K562 (cell line): ENCODE measurements at regions not wholly inside any gene's neighbourhood (a gene's known extent, or its start where the extent isn't known, plus 50 kb on each side); places are given as distances from the start of the nearest gene placed in this dataset.

Source experiments
- ATAC-seq: fragments of 200-7000 bp; cut with Tn5 transposase; 3 replicates; pipeline ENCODE4 v1.9.1; 2020; ENCODE audit warnings: moderate library complexity
- BruUV-seq: library from RNA; stranded (reverse); fragments of 400-500 nt; replicated peaks from 2 replicates; lab custom pipeline; 2021; lab: Mats Ljungman, UMichigan
- CTCF ChIA-PET: fragments of 300-600 bp; formaldehyde crosslinking; extraction: SDS; loops from one replicate; lab custom pipeline; 2021; ENCODE audit warnings: low intra/inter-chr PET ratio; lab: Yijun Ruan, JAX
- POLR2A ChIA-PET: fragments of 300-600, 350-650 bp; sonication (Branson Sonifier 250); formaldehyde crosslinking; extraction: SDS; loops from one replicate; lab custom pipeline; 2021; ENCODE audit warnings: antibody characterized with exemption, inconsistent platforms; lab: Yijun Ruan, JAX
- DNase-seq, 4 experiments: peaks; one replicate each; pipeline versions ENCODE4 v3.0.0 to v3.0.0-alpha.2; 2011 to 2018; ENCODE audit warnings: low spot score in 3 of 4, mixed read lengths in 3 of 4; ENCODE audit errors: extremely low read depth in 1 of 4
- FAIRE-seq: peaks from 2 replicates; lab custom pipeline; 2011; peaks lifted over from hg19 to GRCh38; lab: Jason Lieb, UNC
- H2AFZ ChIP-seq: 2 replicates; pipeline ENCODE4 v1.6.0; 2011; ENCODE audit warnings: low read depth, low read length, control low read depth, inconsistent platforms
- H3K27ac ChIP-seq: fragments of 200-600 bp; 3 replicates; pipeline ENCODE4 v1.8.0; 2011; ENCODE audit warnings: low read depth, mild to moderate bottlenecking, control low read depth, inconsistent platforms, low read length, moderate library complexity, mixed read lengths; ENCODE audit errors: extremely low read depth
- H3K27me3 ChIP-seq, 2 experiments: fragments of 300-600 bp in 1 of 2; 2 replicates in 1 of 2; 3 replicates in 1 of 2; pipeline versions ENCODE4 v1.6.0 to v1.8.0; 2011; ENCODE audit warnings: inconsistent platforms in 2 of 2, low read length in 2 of 2, mild to moderate bottlenecking in 1 of 2, mixed read lengths in 1 of 2, moderate library complexity in 1 of 2; ENCODE audit not compliant: control insufficient read depth in 2 of 2, insufficient read depth in 2 of 2
- H3K36me3 ChIP-seq: fragments of 300-600 bp; 3 replicates; pipeline ENCODE4 v1.8.0; 2011; ENCODE audit warnings: mild to moderate bottlenecking, low read length, inconsistent platforms; ENCODE audit not compliant: control insufficient read depth, insufficient read depth
- H3K4me1 ChIP-seq, 2 experiments: fragments of 200-600 bp in 1 of 2; replicated peaks in 1 of 2; 2 replicates in 1 of 2; 3 replicates in 1 of 2; pipeline versions ENCODE4 v1.5.1 to v1.8.0; 2011; ENCODE audit warnings: inconsistent platforms in 2 of 2, low read length in 2 of 2, mild to moderate bottlenecking in 1 of 2, mixed read lengths in 1 of 2, moderate library complexity in 1 of 2; ENCODE audit not compliant: control insufficient read depth in 2 of 2, insufficient read depth in 2 of 2
- H3K4me2 ChIP-seq: 2 replicates; pipeline ENCODE4 v1.6.1; 2011; ENCODE audit warnings: low read length, control low read depth, inconsistent platforms, mixed read lengths; ENCODE audit not compliant: insufficient read depth
- H3K4me3 ChIP-seq: fragments of 200-600 bp; sonication (generic), shearing (Covaris generic); 2 replicates; pipeline ENCODE4 v1.5.1; 2016; ENCODE audit warnings: control low read depth, inconsistent platforms
- H3K79me2 ChIP-seq: fragments of 200-600 bp; 3 replicates; pipeline ENCODE4 v1.8.0; 2011; ENCODE audit warnings: low read length, inconsistent platforms; ENCODE audit not compliant: control insufficient read depth, insufficient read depth
- H3K9ac ChIP-seq, 2 experiments: 2 replicates each; pipeline versions ENCODE4 v1.6.0 to v1.6.1; 2011; ENCODE audit warnings: low read depth in 2 of 2, low read length in 2 of 2, control low read depth in 1 of 2, inconsistent platforms in 1 of 2, mild to moderate bottlenecking in 1 of 2, mixed read lengths in 1 of 2; ENCODE audit not compliant: insufficient read depth in 1 of 2
- H3K9me1 ChIP-seq: one replicate; pipeline ENCODE4 v1.6.0; 2011; ENCODE audit warnings: inconsistent platforms, mild to moderate bottlenecking, low read length, moderate library complexity; ENCODE audit not compliant: control insufficient read depth, insufficient read depth
- H3K9me3 ChIP-seq: replicated peaks from 2 replicates; pipeline ENCODE4 v1.5.1; 2011; ENCODE audit warnings: low read depth, low read length, inconsistent platforms; ENCODE audit not compliant: control insufficient read depth, insufficient read depth
- H4K20me1 ChIP-seq: replicated peaks from 2 replicates; pipeline ENCODE4 v1.6.1; 2011; ENCODE audit warnings: low read length, inconsistent platforms, mixed read lengths; ENCODE audit not compliant: control insufficient read depth, insufficient read depth
- GTF2A2 ChIP-seq: IDR thresholded peaks from 2 replicates; pipeline ENCODE4 v1.6.1; 2016; ENCODE audit warnings: mild to moderate bottlenecking, missing genetic modification characterization, missing compliant biosample characterization
- NR2C1 ChIP-seq, 2 experiments: fragments of 450-650 bp; IDR thresholded peaks; 2 replicates each; pipeline ENCODE4 v1.6.1; 2017; ENCODE audit warnings: mild to moderate bottlenecking in 2 of 2, antibody characterized with exemption in 1 of 2, inconsistent platforms in 1 of 2, missing compliant biosample characterization in 1 of 2, missing genetic modification characterization in 1 of 2
- TAF15 ChIP-seq: fragments of 200-400 bp; formaldehyde crosslinking; IDR thresholded peaks from 2 replicates; pipeline ENCODE4 v1.6.1; 2017; ENCODE audit warnings: mild to moderate bottlenecking, low read depth, low read length, moderate library complexity
- ZNF146 ChIP-seq: IDR thresholded peaks from one replicate; pipeline ENCODE4 v1.6.1; 2018; ENCODE audit warnings: missing compliant biosample characterization; ENCODE audit not compliant: unreplicated experiment
- ZNF217 ChIP-seq: sonication (generic); formaldehyde crosslinking; IDR thresholded peaks from 2 replicates; pipeline ENCODE4 v1.8.0; 2022; ENCODE audit warnings: mild to moderate bottlenecking, missing genetic modification reagents
- WGBS: fragments of 100-300 bp; shearing (Covaris generic); methylation state at CpG from one replicate; pipeline ENCODE4 v1.1.6; 2016; ENCODE audit warnings: low coverage, mixed read lengths; ENCODE audit not compliant: insufficient coverage; ENCODE audit errors: missing lambda C conversion rate; 5-methylcytosine and 5-hydroxymethylcytosine counted together
- in situ Hi-C: fragments of 300-500 bp; cut with MboI; formaldehyde crosslinking; loops from 4 replicates; pipeline ENCODE4 v1.15.0; 2018; ENCODE audit warnings: inconsistent platforms, mixed read lengths
- intact Hi-C: fragments of 100-400 bp; cut with micrococcal nuclease; formaldehyde crosslinking; loops from 2 replicates; pipeline ENCODE4 v1.14.2; 2022
- TF ChIP-seq, protein P1 (sequence below): fragments of 250-450 bp; sonication (Bioruptor Pico); IDR thresholded peaks from 2 replicates; pipeline ENCODE4 v1.4.0; 2020; ENCODE audit warnings: mild to moderate bottlenecking, moderate library complexity
- TF ChIP-seq, protein P2 (sequence below): IDR thresholded peaks from 2 replicates; pipeline ENCODE4 v1.6.1; 2016; ENCODE audit warnings: missing genetic modification characterization, missing compliant biosample characterization
- TF ChIP-seq, protein P3 (sequence below), 3 experiments: fragments of 200-800 bp in 1 of 3; fragments of 250-450 bp in 1 of 3; fragments of 450-650 bp in 1 of 3; sonication (Bioruptor Pico) in 1 of 3; sonication (Bioruptor generic) in 1 of 3; formaldehyde crosslinking in 1 of 3; IDR thresholded peaks; 2 replicates each; pipeline versions ENCODE4 v1.6.1 to v1.8.0; 2016 to 2022; ENCODE audit warnings: mild to moderate bottlenecking in 2 of 3, missing genetic modification characterization in 2 of 3, missing compliant biosample characterization in 1 of 3, moderate library complexity in 1 of 3
- TF ChIP-seq, protein P4 (sequence below): sonication (generic); formaldehyde crosslinking; IDR thresholded peaks from 2 replicates; pipeline ENCODE4 v1.8.1; 2023; ENCODE audit warnings: mild to moderate bottlenecking, missing genetic modification reagents
- TF ChIP-seq, protein P5 (sequence below): fragments of 450-650 bp; IDR thresholded peaks from 2 replicates; pipeline ENCODE4 v1.6.1; 2016; ENCODE audit warnings: mild to moderate bottlenecking

DNA sequence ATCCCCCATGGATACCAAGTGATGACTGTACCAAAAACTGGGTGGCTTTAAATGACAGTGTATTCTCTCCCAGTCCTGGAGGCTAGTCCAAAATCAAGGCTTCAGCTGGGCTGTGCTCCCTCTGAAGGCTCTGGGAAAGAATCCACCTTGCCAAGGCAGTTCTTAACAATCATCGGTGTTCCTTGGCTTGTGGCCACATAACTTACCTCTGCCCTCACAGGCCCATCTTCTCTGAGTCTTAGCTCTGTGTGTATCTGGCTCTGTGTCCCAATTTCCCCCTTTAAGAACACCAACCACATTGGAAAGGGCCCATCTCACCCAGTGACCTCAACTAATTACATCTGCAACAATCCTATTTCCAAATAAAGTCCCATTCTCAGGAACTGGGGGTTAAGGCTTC is 503.0 kb upstream of the PROK2 start:
- Histone ChIP-seq H3K4me2 (no peak overlapping the region), H3K9me1 (no peaks in the 10 kb centered on the region), H3K27ac (peak overlapping the region; percentile 78), H3K4me3 (no peak overlapping the region), H3K9me3 (0 out of 2 replicates have a peak, but pooled peaks cover 2% of the 10 kb centered on the region), H3K36me3 (no peaks in the 10 kb centered on the region), H3K27me3 (no peaks in the 10 kb centered on the region), H3K79me2 (peaks cover 6% of the 10 kb centered on the region; the same call in 1 of the 3 replicates), H3K9ac (peak overlapping the region in 1 of 2 experiments; percentile 66; a peak in 1 of 4 replicates), H3K4me1 (peaks cover 41 to 55% of the 10 kb centered on the region in 2 experiments), H2AFZ (peak overlapping the region; percentile 68; the same call in 1 of the 2 replicates), H4K20me1 (no peaks in the 10 kb centered on the region)
- in situ Hi-C loops, result no loop called here
- 50% methylated on average over 1 of the region's 1 CpG for WGBS
- CTCF ChIA-PET, result no interaction called here
- intact Hi-C loops, result loop anchor here (5.0 kb wide), 1 partner anchor 34 kb away; no protein-coding TSS in a partner anchor
- no TSS peak for BruUV-seq
- POLR2A ChIA-PET, result interaction anchor here (0.6 to 1.5 kb wide), 2 partner anchors 20 to 245 kb away, joined by 3 to 6 read pairs; no protein-coding TSS in a partner anchor
- ATAC-seq (no peak), DNase-seq (no peak), FAIRE-seq (no peak)
- TF ChIP-seq ZNF146, result no peak
- TF ChIP-seq, protein P1, sequence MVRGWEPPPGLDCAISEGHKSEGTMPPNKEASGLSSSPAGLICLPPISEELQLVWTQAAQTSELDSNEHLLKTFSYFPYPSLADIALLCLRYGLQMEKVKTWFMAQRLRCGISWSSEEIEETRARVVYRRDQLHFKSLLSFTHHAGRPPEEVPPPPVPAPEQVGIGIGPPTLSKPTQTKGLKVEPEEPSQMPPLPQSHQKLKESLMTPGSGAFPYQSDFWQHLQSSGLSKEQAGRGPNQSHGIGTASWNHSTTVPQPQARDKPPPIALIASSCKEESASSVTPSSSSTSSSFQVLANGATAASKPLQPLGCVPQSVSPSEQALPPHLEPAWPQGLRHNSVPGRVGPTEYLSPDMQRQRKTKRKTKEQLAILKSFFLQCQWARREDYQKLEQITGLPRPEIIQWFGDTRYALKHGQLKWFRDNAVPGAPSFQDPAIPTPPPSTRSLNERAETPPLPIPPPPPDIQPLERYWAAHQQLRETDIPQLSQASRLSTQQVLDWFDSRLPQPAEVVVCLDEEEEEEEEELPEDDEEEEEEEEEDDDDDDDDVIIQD (CRISPR knock-in tag), result no peak
- TF ChIP-seq TAF15, result no peak
- TF ChIP-seq, protein P2, sequence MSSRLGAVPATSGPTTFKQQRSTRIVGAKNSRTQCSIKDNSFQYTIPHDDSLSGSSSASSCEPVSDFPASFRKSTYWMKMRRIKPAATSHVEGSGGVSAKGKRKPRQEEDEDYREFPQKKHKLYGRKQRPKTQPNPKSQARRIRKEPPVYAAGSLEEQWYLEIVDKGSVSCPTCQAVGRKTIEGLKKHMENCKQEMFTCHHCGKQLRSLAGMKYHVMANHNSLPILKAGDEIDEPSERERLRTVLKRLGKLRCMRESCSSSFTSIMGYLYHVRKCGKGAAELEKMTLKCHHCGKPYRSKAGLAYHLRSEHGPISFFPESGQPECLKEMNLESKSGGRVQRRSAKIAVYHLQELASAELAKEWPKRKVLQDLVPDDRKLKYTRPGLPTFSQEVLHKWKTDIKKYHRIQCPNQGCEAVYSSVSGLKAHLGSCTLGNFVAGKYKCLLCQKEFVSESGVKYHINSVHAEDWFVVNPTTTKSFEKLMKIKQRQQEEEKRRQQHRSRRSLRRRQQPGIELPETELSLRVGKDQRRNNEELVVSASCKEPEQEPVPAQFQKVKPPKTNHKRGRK (tag), result no peak
- TF ChIP-seq, protein P3, sequence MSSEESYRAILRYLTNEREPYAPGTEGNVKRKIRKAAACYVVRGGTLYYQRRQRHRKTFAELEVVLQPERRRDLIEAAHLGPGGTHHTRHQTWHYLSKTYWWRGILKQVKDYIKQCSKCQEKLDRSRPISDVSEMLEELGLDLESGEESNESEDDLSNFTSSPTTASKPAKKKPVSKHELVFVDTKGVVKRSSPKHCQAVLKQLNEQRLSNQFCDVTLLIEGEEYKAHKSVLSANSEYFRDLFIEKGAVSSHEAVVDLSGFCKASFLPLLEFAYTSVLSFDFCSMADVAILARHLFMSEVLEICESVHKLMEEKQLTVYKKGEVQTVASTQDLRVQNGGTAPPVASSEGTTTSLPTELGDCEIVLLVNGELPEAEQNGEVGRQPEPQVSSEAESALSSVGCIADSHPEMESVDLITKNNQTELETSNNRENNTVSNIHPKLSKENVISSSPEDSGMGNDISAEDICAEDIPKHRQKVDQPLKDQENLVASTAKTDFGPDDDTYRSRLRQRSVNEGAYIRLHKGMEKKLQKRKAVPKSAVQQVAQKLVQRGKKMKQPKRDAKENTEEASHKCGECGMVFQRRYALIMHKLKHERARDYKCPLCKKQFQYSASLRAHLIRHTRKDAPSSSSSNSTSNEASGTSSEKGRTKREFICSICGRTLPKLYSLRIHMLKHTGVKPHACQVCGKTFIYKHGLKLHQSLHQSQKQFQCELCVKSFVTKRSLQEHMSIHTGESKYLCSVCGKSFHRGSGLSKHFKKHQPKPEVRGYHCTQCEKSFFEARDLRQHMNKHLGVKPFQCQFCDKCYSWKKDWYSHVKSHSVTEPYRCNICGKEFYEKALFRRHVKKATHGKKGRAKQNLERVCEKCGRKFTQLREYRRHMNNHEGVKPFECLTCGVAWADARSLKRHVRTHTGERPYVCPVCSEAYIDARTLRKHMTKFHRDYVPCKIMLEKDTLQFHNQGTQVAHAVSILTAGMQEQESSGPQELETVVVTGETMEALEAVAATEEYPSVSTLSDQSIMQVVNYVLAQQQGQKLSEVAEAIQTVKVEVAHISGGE (CRISPR knock-in tag; IDR thresholded peaks at IDR 0.05), result no peak
- TF ChIP-seq NR2C1 (IDR thresholded peaks at IDR 0.05), result no peak
- no peak for TF ChIP-seq NR2C1 (tag; IDR thresholded peaks at IDR 0.05)
- TF ChIP-seq, protein P4, sequence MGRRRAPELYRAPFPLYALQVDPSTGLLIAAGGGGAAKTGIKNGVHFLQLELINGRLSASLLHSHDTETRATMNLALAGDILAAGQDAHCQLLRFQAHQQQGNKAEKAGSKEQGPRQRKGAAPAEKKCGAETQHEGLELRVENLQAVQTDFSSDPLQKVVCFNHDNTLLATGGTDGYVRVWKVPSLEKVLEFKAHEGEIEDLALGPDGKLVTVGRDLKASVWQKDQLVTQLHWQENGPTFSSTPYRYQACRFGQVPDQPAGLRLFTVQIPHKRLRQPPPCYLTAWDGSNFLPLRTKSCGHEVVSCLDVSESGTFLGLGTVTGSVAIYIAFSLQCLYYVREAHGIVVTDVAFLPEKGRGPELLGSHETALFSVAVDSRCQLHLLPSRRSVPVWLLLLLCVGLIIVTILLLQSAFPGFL (CRISPR knock-in tag), result no peak
- no peak for TF ChIP-seq GTF2A2
- TF ChIP-seq, protein P5, sequence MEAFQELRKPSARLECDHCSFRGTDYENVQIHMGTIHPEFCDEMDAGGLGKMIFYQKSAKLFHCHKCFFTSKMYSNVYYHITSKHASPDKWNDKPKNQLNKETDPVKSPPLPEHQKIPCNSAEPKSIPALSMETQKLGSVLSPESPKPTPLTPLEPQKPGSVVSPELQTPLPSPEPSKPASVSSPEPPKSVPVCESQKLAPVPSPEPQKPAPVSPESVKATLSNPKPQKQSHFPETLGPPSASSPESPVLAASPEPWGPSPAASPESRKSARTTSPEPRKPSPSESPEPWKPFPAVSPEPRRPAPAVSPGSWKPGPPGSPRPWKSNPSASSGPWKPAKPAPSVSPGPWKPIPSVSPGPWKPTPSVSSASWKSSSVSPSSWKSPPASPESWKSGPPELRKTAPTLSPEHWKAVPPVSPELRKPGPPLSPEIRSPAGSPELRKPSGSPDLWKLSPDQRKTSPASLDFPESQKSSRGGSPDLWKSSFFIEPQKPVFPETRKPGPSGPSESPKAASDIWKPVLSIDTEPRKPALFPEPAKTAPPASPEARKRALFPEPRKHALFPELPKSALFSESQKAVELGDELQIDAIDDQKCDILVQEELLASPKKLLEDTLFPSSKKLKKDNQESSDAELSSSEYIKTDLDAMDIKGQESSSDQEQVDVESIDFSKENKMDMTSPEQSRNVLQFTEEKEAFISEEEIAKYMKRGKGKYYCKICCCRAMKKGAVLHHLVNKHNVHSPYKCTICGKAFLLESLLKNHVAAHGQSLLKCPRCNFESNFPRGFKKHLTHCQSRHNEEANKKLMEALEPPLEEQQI, result no peak
- no peak for TF ChIP-seq ZNF217 (CRISPR knock-in tag)
